CD14-positive monocyte (primary cell): ENCODE measurements at regions not wholly inside any gene's neighbourhood (a gene's known extent, or its start where the extent isn't known, plus 50 kb on each side); places are given as distances from the start of the nearest gene placed in this dataset.

Experiments
- DNase-seq, 3 donors: peaks; one replicate each; pipeline ENCODE4 v3.0.0-alpha.2; 2011 to 2022
- H2AFZ ChIP-seq: 2 replicates; pipeline ENCODE4 v1.6.0; 2012; ENCODE audit warnings: mild to moderate bottlenecking, low read depth, low read length, inconsistent platforms; ENCODE audit not compliant: insufficient read depth, poor library complexity, severe bottlenecking
- H3K27ac ChIP-seq, 2 donors: 1 replicate in 1 of 2; 2 replicates in 1 of 2; pipeline ENCODE4 v1.5.1; 2012 to 2013; ENCODE audit warnings: low read length in 2 of 2, control low read depth in 1 of 2, inconsistent platforms in 1 of 2, low read depth in 1 of 2, mild to moderate bottlenecking in 1 of 2
- H3K27me3 ChIP-seq, 2 donors: one replicate each; pipeline versions ENCODE4 v1.6.0 to v1.6.1; 2011 to 2013; ENCODE audit warnings: low read length in 2 of 2; ENCODE audit not compliant: control insufficient read depth in 2 of 2, insufficient read depth in 2 of 2
- H3K36me3 ChIP-seq, 2 donors: replicated peaks in 1 of 2; 1 replicate in 1 of 2; 2 replicates in 1 of 2; pipeline versions ENCODE4 v1.5.1 to v1.6.1; 2012 to 2013; ENCODE audit warnings: low read length in 2 of 2, control low read depth in 1 of 2, inconsistent platforms in 1 of 2, mild to moderate bottlenecking in 1 of 2; ENCODE audit not compliant: insufficient read depth in 2 of 2, control insufficient read depth in 1 of 2
- H3K4me1 ChIP-seq, 2 donors: 1 replicate in 1 of 2; 2 replicates in 1 of 2; pipeline versions ENCODE4 v1.5.1 to v1.6.1; 2012 to 2013; ENCODE audit warnings: low read length in 2 of 2, control low read depth in 1 of 2, inconsistent platforms in 1 of 2, mild to moderate bottlenecking in 1 of 2, moderate library complexity in 1 of 2; ENCODE audit not compliant: insufficient read depth in 2 of 2, control insufficient read depth in 1 of 2
- H3K4me2 ChIP-seq: replicated peaks from 2 replicates; pipeline ENCODE3; 2012; ENCODE audit warnings: low read length, moderate library complexity, mild to moderate bottlenecking; ENCODE audit not compliant: poor library complexity, severe bottlenecking; ENCODE audit errors: extremely low read depth
- H3K4me3 ChIP-seq, 3 experiments: fragments of 200-600 bp in 1 of 3; sonication (generic) in 1 of 3; replicated peaks in 1 of 3; 1 replicate in 2 of 3; 2 replicates in 1 of 3; pipeline ENCODE4 v1.5.1; 2011 to 2013; ENCODE audit warnings: low read length in 3 of 3, mild to moderate bottlenecking in 3 of 3, control low read depth in 2 of 3, low read depth in 2 of 3, inconsistent platforms in 1 of 3, moderate library complexity in 1 of 3
- H3K79me2 ChIP-seq: 2 replicates; pipeline ENCODE4 v1.6.0; 2012; ENCODE audit warnings: mild to moderate bottlenecking, control low read depth, inconsistent platforms, low read length, moderate library complexity; ENCODE audit not compliant: insufficient read depth
- H3K9ac ChIP-seq: 2 replicates; pipeline ENCODE4 v1.6.0; 2017; ENCODE audit warnings: low read length, mild to moderate bottlenecking; ENCODE audit not compliant: insufficient read depth, poor library complexity, severe bottlenecking
- H3K9me3 ChIP-seq, 2 donors: replicated peaks in 1 of 2; 1 replicate in 1 of 2; 2 replicates in 1 of 2; pipeline versions ENCODE4 v1.5.1 to v1.6.1; 2012 to 2013; ENCODE audit warnings: low read length in 2 of 2, control low read depth in 1 of 2; ENCODE audit not compliant: control insufficient read depth in 1 of 2, insufficient read depth in 1 of 2
- H4K20me1 ChIP-seq: 2 replicates; pipeline ENCODE4 v1.6.0; 2012; ENCODE audit warnings: mild to moderate bottlenecking, low read length, control low read depth, moderate library complexity; ENCODE audit not compliant: insufficient read depth
- H3K27ac Mint-ChIP-seq, 7 donors: one replicate each; pipeline ENCODE4 v1.8.0; 2020; ENCODE audit warnings: mild to moderate bottlenecking in 7 of 7, mixed read lengths in 7 of 7, moderate library complexity in 6 of 7, inconsistent platforms in 2 of 7
- H3K27me3 Mint-ChIP-seq, 3 donors: one replicate each; pipeline ENCODE4 v1.8.0; 2021 to 2022; ENCODE audit warnings: low read depth in 3 of 3, mild to moderate bottlenecking in 3 of 3, mixed read lengths in 3 of 3, moderate library complexity in 3 of 3, inconsistent platforms in 1 of 3
- H3K36me3 Mint-ChIP-seq, 2 donors: one replicate each; pipeline ENCODE4 v1.8.0; 2020; ENCODE audit warnings: mixed read lengths in 2 of 2, inconsistent platforms in 1 of 2, mild to moderate bottlenecking in 1 of 2
- H3K4me1 Mint-ChIP-seq: one replicate; pipeline ENCODE4 v1.8.0; 2020; ENCODE audit warnings: mild to moderate bottlenecking, mixed read lengths
- H3K4me3 Mint-ChIP-seq, 2 donors: one replicate each; pipeline ENCODE4 v1.8.0; 2020; ENCODE audit warnings: mild to moderate bottlenecking in 2 of 2, mixed read lengths in 2 of 2, moderate library complexity in 1 of 2
- H3K9me3 Mint-ChIP-seq, 7 donors: one replicate each; pipeline ENCODE4 v1.8.0; 2020 to 2022; ENCODE audit warnings: mixed read lengths in 7 of 7, mild to moderate bottlenecking in 6 of 7, moderate library complexity in 6 of 7, inconsistent platforms in 2 of 7
- CTCF ChIP-seq: fragments of 200-600 bp; IDR thresholded peaks from one replicate; pipeline ENCODE4 v1.8.0; 2022; ENCODE audit warnings: antibody characterized with exemption, mild to moderate bottlenecking
- WGBS: methylation state at CpG from one replicate; pipeline ENCODE4 v1.1.5; 2013; ENCODE audit warnings: missing lambda C conversion rate; ENCODE audit not compliant: insufficient coverage; 5-methylcytosine and 5-hydroxymethylcytosine counted together
- intact Hi-C, 2 donors: fragments of 100-400 bp; cut with micrococcal nuclease; formaldehyde crosslinking; loops; one replicate each; pipeline versions ENCODE4 v1.15.0 to v1.15.1; 2023

- Mint-ChIP-seq H3K9me3 (peaks cover 0 to 4% (median 3%) of the 10 kb centered on the region in 7 donors), H3K36me3 (peaks cover 0 to 3% of the 10 kb centered on the region in 2 donors), H3K4me3 (peak overlapping the region in 1 of 2 donors; percentile 27), H3K27me3 (peaks cover 16 to 32% (median 20%) of the 10 kb centered on the region in 3 donors), H3K4me1 (peaks cover 8% of the 10 kb centered on the region), H3K27ac (no peak overlapping the region)
- no peaks in the 10 kb centered on the region for H3K79me2 ChIP-seq
- no peak for TF ChIP-seq CTCF
- DNase-seq: no peak
- no peaks in the 10 kb centered on the region for H3K9me3 ChIP-seq
- peaks cover 0 to 9% of the 10 kb centered on the region in 2 donors for H3K27me3 ChIP-seq
- H3K36me3 ChIP-seq: no peaks in the 10 kb centered on the region
- no peak overlapping the region for H3K4me2 ChIP-seq
- H2AFZ ChIP-seq: no peak overlapping the region
- no peak overlapping the region for H3K4me3 ChIP-seq
- no peak overlapping the region for H3K27ac ChIP-seq
- peaks cover 13 to 17% of the 10 kb centered on the region in 2 donors for H3K4me1 ChIP-seq
- intact Hi-C loops: no loop called here
- WGBS: 96% methylated on average over 8 of the region's 8 CpGs
- no peaks in the 10 kb centered on the region for H4K20me1 ChIP-seq
- H3K9ac ChIP-seq: no peak overlapping the region
Observed at GRCh38 chr10:124158592-124158991, 65.2 kb upstream of the CHST15 start.

- Histone ChIP-seq H3K36me3 (no peaks in the 10 kb centered on the region), H3K27ac (no peak overlapping the region)
- H3K27ac Mint-ChIP-seq: peak overlapping the region in 1 of 7 donors; percentile 58
Observed at GRCh38 chr10:124157271-124157681, 63.9 kb upstream of the CHST15 start.

More at GRCh38 chr10:124157271-124157681, 63.9 kb upstream of the CHST15 start:
- Histone ChIP-seq H3K9ac (no peak overlapping the region), H3K4me3 (no peak overlapping the region), H3K4me1 (peaks cover 26 to 30% of the 10 kb centered on the region in 2 donors), H3K79me2 (no peaks in the 10 kb centered on the region), H3K27me3 (peaks cover 0 to 9% of the 10 kb centered on the region in 2 donors), H4K20me1 (no peaks in the 10 kb centered on the region), H2AFZ (no peak overlapping the region), H3K4me2 (no peak overlapping the region), H3K9me3 (no peaks in the 10 kb centered on the region)
- Mint-ChIP-seq H3K4me1 (peaks cover 8% of the 10 kb centered on the region), H3K9me3 (peaks cover 0 to 4% (median 3%) of the 10 kb centered on the region in 7 donors), H3K27me3 (peaks cover 15 to 28% (median 19%) of the 10 kb centered on the region in 3 donors), H3K36me3 (peaks cover 0 to 3% of the 10 kb centered on the region in 2 donors), H3K4me3 (peak overlapping the region in 1 of 2 donors; percentile 30)
- TF ChIP-seq CTCF: no peak
- intact Hi-C loops: no loop called here
- WGBS: 86% methylated on average over 4 of the region's 4 CpGs
- DNase-seq: no peak
